ENCODE measurements at regions not wholly inside any gene's neighbourhood (a gene's known extent, or its start where the extent isn't known, plus 50 kb on each side); places are given as distances from the start of the nearest gene placed in this dataset.
"Not testable (repeated sequence)": the region's sequence is repeated elsewhere in the genome, so short reads cannot be mapped to it uniquely, and the experiment has no call there.

DNA sequence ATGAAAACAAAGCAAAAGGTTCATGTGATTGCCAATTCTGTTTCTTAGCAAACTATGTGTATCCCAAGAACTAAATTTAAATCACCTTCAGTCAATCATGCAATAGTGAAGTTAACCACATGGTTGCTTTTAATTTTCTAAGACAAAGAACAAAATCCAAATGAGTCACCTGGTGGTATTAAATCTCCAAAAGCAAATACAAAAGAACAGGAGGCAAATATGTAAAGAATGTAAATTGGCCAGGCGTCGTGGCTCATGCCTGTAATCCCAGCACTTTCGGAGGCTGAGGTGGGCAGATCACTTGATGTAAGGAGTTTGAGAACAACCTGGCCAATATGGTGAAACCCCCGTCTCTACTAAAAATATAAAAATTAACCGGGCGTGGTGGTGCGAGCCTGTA is 54.2 kb upstream of the PIK3R4 start:
- intact Hi-C loops (cut with DNase I), result no loop called here
- no peak for DNase-seq

DNA sequence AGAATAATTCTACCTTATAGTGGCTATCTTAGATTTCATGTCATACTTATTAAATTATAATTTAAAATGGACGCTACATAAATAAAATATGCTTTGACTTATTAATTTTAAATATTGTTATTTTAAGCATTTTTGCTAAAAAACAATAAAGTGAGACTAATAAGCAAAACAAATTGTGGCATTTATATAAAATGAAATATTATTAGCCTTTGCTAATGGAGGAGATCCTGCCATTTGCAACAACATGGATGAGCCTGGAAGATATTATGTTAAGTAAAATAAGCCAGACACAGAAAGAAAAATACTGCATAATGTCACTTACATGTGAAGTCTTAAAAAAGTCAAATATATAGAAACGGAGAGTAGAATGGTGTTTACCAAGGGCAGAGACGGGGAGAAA is 54.8 kb upstream of the PIK3R4 start:
- no peak for DNase-seq
- intact Hi-C loops (cut with DNase I), result no loop called here

DNA sequence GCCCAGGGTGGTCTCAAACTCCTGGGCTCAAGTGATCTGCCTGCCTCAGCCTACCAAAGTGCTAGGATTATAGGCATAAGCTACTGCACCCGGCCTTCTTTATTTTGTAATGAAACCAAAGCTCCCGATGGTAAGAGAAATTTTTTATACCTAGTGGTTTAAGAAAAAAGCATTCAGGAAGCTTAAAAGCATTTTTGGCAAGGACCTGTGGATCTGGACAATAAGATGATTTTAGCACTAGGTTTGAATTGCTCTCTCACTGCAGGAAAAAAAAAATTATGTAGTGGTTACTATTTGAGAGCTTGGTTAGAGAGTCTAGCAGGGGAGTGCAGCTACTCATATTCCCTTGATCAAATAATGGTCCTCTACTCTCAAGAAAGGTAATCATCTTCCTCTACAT is 64.9 kb upstream of the PIK3R4 start:
- intact Hi-C loops (cut with DNase I), result no loop called here
- no peak for DNase-seq

DNA sequence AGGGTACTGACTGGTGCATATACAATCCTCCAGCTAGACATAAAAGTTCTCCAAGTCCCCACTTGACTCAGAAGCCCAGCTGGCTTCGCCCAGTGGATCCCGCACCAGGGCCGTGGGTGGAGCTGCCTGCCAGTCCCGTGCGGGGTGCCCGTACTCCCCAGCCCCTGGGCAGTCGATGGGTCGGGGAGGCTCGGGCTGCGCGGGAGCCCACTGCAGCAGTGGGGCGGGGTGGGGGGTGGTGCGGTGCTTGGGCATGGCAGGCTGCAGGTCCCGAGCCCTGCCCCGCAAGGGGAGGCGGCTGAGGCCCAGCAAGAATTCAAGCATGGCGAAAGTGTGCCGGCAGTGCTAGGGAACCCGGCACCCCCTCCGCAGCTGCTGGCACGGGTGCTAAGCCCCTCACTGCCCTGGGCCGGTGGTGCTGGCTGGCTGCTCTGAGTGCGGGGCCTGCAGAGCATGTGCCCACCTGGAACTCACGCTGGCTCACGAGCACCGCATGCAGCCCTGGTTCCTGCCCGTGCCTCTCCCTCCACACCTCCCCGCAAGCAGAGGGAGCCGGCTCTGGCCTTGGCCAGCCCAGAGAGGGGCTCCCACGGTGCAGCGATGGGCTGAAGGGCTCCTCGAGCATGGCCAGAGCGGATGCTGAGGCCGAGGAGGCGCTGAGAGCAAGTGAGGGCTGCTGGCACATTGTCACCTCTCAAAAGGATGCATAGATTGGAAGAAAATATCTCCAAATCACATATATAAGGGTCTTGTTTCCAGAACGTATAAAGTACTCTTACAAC is 68.3 kb upstream of the PIK3R4 start:
- intact Hi-C loops (cut with DNase I), result no loop called here
- no peak for DNase-seq

DNA sequence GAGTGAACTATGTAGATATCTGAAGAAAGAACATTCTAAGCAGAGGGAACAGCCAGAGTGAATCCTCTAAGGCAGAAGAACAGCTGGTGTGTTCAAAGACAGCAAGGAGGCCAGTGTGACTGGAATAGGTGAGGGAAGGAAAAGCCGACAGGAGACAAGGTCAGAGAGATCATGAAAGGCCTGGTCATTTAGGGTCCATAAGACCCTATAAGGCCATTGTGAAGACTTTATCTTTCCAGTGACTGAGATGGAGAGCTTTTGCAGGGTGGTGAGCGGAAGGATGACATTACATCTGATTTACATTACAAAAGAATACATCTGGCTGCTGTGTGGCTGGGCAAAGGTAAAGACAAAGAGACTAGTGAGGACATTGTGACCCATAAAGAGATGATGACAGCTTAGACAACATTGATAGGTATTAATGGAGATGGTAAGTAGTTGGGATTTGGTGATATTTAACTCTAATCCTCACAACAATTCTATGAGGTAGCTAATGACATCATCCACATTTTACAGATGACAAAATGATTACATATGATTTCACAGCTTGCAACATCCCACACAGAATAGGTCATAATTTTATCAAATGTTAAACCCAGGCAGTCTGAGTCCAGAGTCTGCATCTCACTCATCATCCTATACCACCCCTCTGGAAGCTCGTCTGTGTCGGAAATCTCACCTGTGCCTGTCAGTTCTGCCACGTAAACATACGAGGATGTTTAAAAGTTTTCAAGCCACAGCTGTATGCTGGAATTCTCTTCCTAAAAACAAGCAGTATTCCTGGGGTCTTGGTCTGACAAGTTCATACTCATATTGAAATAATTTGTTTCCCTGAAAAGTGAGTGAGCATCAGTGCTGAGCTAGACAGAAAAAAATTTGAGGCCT is 70.2 kb upstream of the PIK3R4 start:
- DNase-seq, result no peak

DNA sequence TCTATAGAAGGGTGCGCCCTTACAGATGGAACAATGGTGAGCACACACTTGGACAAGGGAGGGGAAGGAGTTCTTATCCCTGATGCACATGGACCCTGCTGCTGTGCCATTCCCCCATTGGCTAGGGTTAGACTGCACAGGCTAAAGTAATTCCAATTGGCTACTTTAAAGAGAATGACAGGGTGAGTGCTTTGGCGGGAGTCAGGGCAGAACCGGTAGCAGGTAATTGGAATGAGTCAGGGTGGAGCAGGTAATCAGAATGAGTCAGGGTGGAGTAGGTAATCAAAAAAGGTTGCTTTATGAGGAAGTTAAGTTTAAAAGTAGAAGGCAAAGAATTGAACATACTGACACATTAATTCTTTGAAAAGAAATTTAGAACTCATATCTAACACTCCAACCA is 71.4 kb upstream of the PIK3R4 start:
- intact Hi-C loops (cut with DNase I); DNase-seq: not testable (repeated sequence)

More for the DNA sequence above, 70.2 kb upstream of the PIK3R4 start:
- intact Hi-C loops (cut with DNase I), result no loop called here

DNA sequence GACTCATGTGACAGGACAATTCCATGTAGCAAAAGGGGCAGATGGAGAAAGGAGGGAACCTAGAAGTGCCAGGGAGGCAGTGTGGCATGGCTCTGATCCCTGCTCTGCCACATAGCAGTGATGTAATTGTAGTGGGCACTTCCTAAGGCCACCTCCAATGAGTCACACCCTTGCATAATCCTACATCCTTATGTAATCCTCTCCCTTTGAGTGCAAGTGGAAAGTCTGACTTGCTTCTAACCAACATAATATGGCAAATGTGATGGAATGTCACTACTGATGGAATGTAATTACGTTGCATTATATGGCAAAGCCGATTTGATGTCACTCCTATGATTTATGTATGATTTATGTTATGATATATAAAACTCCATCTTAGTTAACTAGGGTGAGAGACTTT is 72.9 kb upstream of the ATP2C1 start:
- no peak for DNase-seq
- intact Hi-C loops (cut with DNase I), result no loop called here

DNA sequence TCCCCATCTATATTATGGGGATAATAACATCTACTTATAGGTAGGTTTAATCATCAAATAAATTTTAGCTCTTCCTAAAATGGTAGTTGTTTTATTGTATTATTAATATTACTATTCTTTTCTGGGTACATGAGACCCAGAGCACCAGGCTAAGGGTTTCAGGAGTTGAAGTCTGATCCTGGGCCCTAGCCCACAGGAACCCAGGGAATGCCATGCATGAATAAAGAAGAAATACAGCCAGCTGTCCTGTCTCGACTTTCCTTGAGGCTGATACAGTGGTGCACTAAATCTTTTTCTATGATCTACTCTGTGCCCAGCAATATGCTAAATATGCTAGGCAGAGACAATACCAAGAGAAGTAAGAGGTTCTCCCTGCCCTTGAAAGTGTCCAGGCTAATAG is 72.1 kb upstream of the ATP2C1 start:
- DNase-seq, result no peak
- intact Hi-C loops (cut with DNase I), result no loop called here

DNA sequence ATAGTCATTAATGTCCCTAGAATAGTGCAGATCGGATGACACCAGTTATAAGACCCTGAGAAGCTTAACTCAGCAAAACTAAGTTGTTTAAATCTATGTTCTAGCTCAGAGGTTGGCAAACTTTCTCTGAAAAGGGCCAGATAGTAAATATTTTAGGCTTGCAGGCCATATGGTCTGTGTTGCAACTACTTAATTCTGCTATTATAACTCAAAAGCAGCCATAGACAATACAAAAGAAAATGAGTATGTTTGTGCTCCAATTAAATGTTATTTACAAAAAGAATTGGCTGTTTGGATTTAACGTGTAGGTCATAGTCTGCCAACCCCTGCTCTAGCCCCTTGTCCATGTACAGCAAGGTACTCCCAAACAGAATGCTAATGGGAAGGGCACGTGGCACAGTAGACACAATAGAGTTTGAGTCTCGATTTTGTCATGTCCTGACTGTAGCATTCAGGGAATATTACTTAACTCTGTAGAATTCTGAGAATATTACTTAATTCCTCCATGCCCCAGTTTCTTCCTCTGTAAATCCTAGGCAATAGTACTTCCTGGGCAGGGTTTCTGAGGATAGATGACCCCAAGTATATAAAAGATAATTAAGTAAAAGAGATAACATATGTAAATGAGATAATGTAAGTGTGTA is 70.5 kb upstream of the ATP2C1 start:
- intact Hi-C loops (cut with DNase I), result no loop called here
- no peak for DNase-seq

DNA sequence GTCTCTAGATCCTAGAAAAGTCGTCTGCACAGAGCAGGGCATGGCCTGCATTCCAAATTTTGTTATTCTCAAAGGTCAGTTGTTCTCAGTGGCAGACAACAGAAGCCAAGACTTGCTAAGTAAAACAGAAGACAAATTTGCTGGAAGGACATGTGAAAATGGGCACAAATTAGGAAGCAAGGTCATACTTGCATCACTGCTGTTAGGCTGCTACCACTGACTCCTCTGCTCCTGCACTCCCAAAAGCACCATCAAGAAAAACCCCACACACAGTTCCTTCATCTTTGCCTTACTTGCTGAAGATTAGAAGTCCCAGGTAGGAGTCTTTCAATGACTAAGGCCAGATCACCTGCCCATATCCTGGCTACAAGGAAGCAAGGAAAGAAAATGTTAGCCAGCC is 69.9 kb upstream of the ATP2C1 start:
- no peak for DNase-seq
- intact Hi-C loops (cut with DNase I), result no loop called here

DNA sequence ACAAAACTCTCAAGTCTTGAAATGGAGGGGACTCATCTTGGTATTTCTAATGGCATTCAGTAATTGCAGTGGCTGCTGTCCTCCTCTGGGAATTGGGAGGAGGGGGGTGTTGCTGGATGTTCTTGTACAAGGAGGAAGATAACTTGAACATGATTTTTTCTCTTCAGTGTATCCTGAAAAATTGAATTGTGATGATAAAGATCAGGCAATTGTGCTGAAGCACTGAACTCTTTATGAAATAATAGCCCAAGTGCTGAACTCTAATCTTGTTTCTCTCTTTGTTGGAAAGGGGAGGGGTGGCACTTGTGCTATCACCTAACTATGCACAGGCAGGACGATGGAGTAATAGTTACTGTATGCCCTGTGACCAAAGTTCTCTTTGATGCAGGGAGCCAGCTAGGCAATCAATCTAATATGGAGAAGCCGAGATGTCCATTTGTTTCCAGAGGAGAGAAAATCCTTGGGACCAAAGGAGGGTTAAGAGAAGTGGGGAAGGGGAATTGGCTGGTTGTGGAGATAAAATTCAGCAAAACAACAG is 68.1 kb upstream of the ATP2C1 start:
- intact Hi-C loops (cut with DNase I), result no loop called here

DNA sequence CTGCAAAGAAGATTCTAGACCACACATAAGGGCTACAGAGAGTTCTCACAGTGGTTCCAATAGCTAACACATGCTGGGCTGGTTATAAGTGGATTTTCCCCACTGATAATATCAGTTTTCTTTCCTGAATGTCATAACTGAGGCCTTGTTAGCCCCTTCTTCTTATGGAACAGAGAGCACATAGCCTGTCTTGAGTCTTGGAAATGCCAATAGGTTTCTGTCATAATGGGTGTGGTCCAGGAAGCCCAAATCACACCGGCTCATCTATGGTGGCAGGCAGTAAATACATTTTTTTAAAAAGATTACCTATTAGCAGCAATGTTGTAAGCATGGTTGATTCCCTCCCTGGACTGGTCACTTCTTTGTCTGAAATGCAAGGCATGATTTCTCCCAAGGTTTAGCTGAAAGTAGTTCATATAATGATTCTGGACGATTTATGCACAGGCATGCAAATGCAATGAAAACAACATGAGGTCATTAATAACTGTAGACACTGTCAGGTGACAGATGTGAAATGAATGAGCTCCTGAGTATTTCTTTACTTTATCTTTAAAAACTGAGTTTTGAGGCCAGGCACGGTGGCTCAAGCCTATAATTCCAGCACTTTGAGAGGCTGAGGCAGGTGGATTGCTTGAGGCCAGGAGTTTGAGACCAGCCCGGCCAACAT is 67.2 kb upstream of the ATP2C1 start:
- intact Hi-C loops (cut with DNase I), result no loop called here

More for the DNA sequence above, 68.1 kb upstream of the ATP2C1 start:
- DNase-seq, result no peak

DNA sequence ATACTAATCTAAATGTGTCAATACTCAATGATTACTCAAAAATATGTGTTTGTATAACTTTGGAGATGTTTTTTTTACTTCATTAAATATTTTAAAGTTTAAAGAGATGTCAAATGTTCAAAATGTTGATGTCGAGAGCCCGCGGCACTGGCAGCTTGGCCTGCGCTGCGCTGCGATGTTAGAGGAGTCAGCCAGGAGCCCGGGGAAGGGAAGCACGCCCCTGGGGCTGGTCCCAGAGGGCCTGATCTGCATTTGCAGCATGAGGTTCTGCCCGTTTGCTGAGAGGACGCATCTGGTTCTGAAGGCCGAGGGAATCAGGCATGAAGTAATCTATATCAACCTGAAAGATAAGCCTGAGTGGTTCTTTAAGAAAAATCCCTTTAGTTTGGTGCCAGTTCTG is 66.4 kb upstream of the ATP2C1 start:
- intact Hi-C loops (cut with DNase I), result no loop called here
- no peak for DNase-seq

More for the DNA sequence above, 67.2 kb upstream of the ATP2C1 start:
- no peak for DNase-seq

DNA sequence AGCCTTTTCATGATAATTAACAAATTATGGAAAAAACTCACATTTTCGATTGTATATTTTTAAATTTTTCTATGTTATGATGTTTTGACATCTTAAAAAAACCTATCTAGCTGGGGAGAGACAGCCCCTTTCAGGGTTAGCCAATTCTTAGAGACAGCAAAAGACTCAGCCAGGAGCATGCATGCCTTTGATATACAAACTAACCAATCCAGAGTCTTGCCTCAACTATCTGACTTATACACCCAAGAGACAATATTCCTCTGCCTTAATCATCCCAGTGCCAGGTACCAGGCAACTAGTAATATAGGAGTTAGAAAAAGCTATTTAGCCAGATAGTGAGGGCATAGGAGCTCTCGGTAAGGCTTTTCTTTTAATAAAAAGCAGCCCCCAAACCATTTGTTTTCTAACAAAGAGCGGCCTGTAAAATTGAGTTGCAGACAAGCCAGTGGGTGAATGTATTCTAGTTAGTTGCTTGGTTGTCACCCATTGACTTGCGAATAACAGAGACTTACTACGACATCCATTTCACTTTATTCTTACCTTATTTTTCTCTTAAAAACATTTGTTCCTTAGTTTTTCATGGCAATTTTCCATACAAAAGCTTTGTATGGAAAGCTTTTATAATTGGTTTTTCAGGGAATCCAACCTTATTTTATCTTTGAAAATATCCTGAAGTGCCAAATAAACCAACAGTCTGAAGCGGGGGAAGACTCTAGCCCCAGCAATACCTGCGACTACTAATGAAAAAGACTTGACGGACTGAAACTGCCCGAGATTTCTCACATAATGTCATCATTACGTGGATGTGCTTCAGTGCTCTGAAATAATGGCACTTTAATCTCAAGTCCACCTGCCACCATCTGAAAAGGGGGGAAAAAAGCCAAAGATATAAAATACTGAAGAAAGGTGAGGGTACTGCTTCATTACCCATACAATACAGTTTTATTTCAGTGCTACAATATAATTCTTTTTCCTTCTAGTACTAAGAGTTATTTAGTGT is 64.6 kb upstream of the ATP2C1 start:
- no peak for DNase-seq
- intact Hi-C loops (cut with DNase I), result no loop called here

DNA sequence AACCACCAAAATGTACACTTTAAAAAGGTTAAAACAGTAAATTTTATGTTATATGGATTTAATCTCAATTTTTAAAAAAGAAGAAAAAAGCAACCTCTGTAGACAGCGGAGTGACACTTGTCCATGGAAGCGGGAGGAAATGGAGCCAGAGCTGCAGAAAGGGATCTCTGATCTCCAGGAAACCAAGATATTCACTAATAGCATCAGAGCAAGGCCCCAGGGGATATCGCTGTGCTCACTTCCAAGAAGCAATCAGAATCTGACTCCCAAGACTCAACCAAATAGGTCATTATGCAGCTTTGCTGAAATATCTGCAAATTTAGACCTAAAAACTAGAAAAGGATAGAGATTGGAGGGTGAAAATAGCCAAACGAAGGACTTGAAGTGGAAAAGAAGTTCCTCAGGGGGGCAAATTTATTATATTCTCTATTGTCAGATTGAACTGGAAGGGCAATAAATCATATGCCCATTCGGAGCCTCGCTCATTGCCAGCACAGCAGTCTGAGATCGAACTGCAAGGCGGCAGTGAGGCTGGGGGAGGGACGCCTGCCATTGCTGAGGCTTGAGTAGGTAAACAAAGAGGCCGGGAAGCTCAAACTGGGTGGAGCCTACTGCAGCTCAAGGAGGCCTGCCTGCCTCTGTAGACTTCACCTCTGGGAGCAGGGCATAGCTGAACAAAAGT is 62.0 kb upstream of the ATP2C1 start:
- no peak for DNase-seq
- intact Hi-C loops (cut with DNase I), result no loop called here

DNA sequence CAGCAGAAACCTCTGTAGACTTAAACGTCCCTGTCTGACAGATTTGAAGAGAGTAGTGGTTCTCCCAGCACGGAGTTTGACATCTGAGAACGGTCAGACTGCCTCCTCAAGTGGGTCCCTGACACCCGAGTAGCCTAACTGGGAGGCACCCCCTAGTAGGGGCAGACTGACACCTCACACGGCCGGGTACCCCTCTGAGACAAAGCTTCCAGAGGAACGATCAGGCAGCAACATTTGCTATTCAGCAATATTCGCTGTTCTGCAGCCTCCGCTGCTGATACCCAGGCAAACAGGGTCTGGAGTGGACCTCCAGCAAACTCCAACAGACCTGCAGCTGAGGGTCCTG is 61.5 kb upstream of the ATP2C1 start:
- intact Hi-C loops (cut with DNase I); DNase-seq: not testable (repeated sequence)

DNA sequence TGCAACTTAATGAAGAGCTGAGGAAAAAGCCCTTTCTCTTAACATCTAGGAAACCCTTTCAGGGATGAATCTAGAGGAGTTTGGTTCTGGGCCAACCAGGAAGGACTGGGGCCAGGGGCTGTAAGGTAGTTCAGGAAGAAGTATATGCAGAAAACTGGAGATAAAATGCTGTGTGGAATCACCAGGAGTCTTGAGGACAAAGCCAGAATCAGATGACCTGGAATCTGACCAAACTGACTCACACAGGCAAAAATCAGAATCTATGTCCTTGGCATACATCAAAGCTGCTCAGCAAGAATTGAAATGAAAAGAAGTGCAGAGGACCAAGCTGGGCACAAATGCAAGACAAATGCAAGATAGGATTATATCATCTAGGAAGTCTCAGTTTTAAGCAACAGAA is 59.4 kb upstream of the ATP2C1 start:
- no peak for DNase-seq
- intact Hi-C loops (cut with DNase I), result no loop called here

DNA sequence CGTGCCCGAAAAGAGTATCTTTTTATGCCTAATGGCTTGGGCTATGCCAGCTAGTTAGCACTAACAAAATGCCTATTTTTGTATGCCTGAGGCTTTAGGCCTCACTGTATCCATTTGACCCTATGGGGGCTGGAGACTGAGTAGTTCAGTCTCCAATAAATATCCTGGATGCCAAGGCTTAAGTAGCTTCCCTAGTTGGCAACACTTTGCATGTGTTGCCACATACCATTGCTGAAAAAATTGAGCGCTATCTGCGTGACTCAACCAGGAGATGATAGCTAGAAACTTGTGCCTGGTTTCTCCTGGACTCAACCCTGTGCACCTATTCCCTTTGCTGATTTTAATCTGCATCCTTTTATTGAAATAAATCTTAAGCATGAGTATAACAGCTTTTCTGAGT is 58.4 kb upstream of the ATP2C1 start:
- intact Hi-C loops (cut with DNase I), result no loop called here
- no peak for DNase-seq
